Cardiac fibroblast (primary cell): ENCODE measurements at regions not wholly inside any gene's neighbourhood (a gene's known extent, or its start where the extent isn't known, plus 50 kb on each side); places are given as distances from the start of the nearest gene placed in this dataset.
A peak's percentile ranks its signal among the peaks of the same experiment; 100 is the strongest.
"Not testable (repeated sequence)": the region's sequence is repeated elsewhere in the genome, so short reads cannot be mapped to it uniquely, and the experiment has no call there.

Experiments
- DNase-seq, 2 donors: peaks; one replicate each; pipeline versions ENCODE4 v3.0.0 to v3.0.0-alpha.2; 2010; ENCODE audit warnings: low read depth in 2 of 2
- H3K4me3 ChIP-seq, 2 donors: replicated peaks in 1 of 2; 1 replicate in 1 of 2; 2 replicates in 1 of 2; pipeline ENCODE4 v1.5.1; 2011; ENCODE audit warnings: low read depth in 2 of 2, low read length in 2 of 2, mild to moderate bottlenecking in 2 of 2, moderate library complexity in 1 of 2
- CTCF ChIP-seq: IDR thresholded peaks from one replicate; pipeline ENCODE4 v1.5.1; 2011; ENCODE audit warnings: low read depth, mild to moderate bottlenecking, low read length, inconsistent platforms

GRCh38 chr1:192876633-192877032 lies 67.8 kb downstream of the RGS2 start:
- no peak for TF ChIP-seq CTCF
- no peak for DNase-seq
- no peak overlapping the region for H3K4me3 ChIP-seq

- no peak for TF ChIP-seq CTCF
- peak; percentile 32 to 50 for DNase-seq
- no peak overlapping the region for H3K4me3 ChIP-seq
Observed at GRCh38 chr1:192877283-192877886, 68.5 kb downstream of the RGS2 start.

GRCh38 chr1:192878249-192878648 lies 69.4 kb downstream of the RGS2 start:
- TF ChIP-seq CTCF = no peak
- peak; percentile 54 to 88 for DNase-seq
- no peak overlapping the region for H3K4me3 ChIP-seq

- peak; percentile 24 to 51 for DNase-seq
- H3K4me3 ChIP-seq = no peak overlapping the region
- no peak for TF ChIP-seq CTCF
Observed at GRCh38 chr1:192879406-192879805, 70.6 kb downstream of the RGS2 start.

GRCh38 chr1:192880231-192880630 lies 71.4 kb downstream of the RGS2 start:
- TF ChIP-seq CTCF = no peak
- DNase-seq = no peak
- no peak overlapping the region for H3K4me3 ChIP-seq

- no peak for TF ChIP-seq CTCF
- peak; percentile 36 to 53 for DNase-seq
- no peak overlapping the region for H3K4me3 ChIP-seq
Observed at GRCh38 chr1:192884241-192884640, 75.4 kb downstream of the RGS2 start.

- DNase-seq = not testable (repeated sequence)
Observed at GRCh38 chr1:192885387-192885786, 76.5 kb downstream of the RGS2 start.

More at GRCh38 chr1:192885387-192885786, 76.5 kb downstream of the RGS2 start:
- not testable (repeated sequence) for H3K4me3 ChIP-seq
